ENCODE measurements at regions not wholly inside any gene's neighbourhood (a gene's known extent, or its start where the extent isn't known, plus 50 kb on each side); places are given as distances from the start of the nearest gene placed in this dataset.

DNA sequence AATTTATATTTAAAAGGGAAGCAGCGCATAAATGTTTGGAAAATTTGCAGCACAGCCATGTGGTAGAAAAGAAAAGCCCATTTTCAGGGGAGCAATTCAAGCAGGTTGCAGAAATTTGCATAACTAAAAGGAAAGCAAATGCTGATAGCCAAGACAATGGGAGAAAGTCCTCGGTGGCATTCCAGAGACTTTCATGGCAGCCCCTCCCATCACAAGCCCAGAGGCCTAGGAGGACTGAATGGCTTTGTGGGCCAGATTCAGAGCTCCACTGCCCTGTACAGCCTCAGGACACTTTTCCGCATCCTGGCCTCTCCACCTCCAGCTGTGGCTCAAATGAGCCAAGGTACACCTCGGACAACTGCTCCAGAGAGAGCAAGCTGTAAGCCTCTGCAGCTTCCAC, 462.9 kb downstream of the CDK5RAP2 start:
- no peak for DNase-seq
- no peak for ATAC-seq
- H3K27me3 ChIP-seq (ENCODE audit: control insufficient read depth, insufficient read depth, low read length): no peaks in the 10 kb centered on the region
- WGBS (ENCODE audit: insufficient coverage): 85% methylated on average over 4 of the region's 4 CpGs
- TF ChIP-seq, protein P1, sequence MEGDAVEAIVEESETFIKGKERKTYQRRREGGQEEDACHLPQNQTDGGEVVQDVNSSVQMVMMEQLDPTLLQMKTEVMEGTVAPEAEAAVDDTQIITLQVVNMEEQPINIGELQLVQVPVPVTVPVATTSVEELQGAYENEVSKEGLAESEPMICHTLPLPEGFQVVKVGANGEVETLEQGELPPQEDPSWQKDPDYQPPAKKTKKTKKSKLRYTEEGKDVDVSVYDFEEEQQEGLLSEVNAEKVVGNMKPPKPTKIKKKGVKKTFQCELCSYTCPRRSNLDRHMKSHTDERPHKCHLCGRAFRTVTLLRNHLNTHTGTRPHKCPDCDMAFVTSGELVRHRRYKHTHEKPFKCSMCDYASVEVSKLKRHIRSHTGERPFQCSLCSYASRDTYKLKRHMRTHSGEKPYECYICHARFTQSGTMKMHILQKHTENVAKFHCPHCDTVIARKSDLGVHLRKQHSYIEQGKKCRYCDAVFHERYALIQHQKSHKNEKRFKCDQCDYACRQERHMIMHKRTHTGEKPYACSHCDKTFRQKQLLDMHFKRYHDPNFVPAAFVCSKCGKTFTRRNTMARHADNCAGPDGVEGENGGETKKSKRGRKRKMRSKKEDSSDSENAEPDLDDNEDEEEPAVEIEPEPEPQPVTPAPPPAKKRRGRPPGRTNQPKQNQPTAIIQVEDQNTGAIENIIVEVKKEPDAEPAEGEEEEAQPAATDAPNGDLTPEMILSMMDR (IDR thresholded peaks at IDR 0.05): no peak
- no peaks in the 10 kb centered on the region for H3K4me1 ChIP-seq (ENCODE audit: control insufficient read depth, insufficient read depth, low read length)
- no peak overlapping the region for H3K27ac Mint-ChIP-seq
- no peaks in the 10 kb centered on the region for H3K9me3 ChIP-seq (ENCODE audit: control insufficient read depth, insufficient read depth, low read length)
- no peaks in the 10 kb centered on the region for H3K4me1 Mint-ChIP-seq
- intact Hi-C loops (cut with micrococcal nuclease): no loop called here
- H3K27ac ChIP-seq (ENCODE audit: low read length): no peak overlapping the region
- no peaks in the 10 kb centered on the region for H3K36me3 Mint-ChIP-seq
- H3K4me3 ChIP-seq (ENCODE audit: low read length): no peak overlapping the region
- no peak overlapping the region for H3K4me3 Mint-ChIP-seq
- peaks cover 0 to 5% of the 10 kb centered on the region in 2 donors for H3K9me3 Mint-ChIP-seq
- peaks cover 4 to 8% of the 10 kb centered on the region in 2 donors for H3K27me3 Mint-ChIP-seq (ENCODE audit: low read depth in 2 of 2)
- no peaks in the 10 kb centered on the region for H3K36me3 ChIP-seq (ENCODE audit: control insufficient read depth, insufficient read depth, low read length)

DNA sequence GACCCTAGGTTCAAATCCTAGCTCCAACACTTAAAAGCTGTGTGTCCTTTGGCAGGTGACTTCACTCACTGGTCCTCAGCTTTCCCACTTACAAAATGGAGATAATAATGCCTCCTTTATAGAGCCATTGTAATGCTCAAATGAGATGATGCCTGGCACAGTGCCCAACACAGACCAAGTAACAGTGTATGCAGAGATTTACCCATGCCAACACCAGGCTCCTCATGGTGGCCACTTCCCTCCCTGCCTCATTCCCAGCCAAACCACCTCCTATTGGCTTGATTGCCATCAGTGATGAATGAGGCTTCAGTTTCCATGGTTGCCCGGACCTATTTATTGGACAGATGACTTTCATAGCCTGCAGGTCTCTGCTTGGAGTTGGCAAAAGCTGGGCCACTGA, 469.4 kb downstream of the CDK5RAP2 start:
- no peak overlapping the region for H3K4me3 Mint-ChIP-seq
- no peak overlapping the region for H3K27ac Mint-ChIP-seq
- no peaks in the 10 kb centered on the region for H3K4me1 ChIP-seq (ENCODE audit: control insufficient read depth, insufficient read depth, low read length)
- TF ChIP-seq, protein P1 (IDR thresholded peaks at IDR 0.05): no peak
- no peaks in the 10 kb centered on the region for H3K9me3 ChIP-seq (ENCODE audit: control insufficient read depth, insufficient read depth, low read length)
- H3K36me3 ChIP-seq (ENCODE audit: control insufficient read depth, insufficient read depth, low read length): no peaks in the 10 kb centered on the region
- 74% methylated on average over 1 of the region's 1 CpG for WGBS (ENCODE audit: insufficient coverage)
- intact Hi-C loops (cut with micrococcal nuclease): no loop called here
- ATAC-seq (no peak), DNase-seq (no peak)
- no peaks in the 10 kb centered on the region for H3K27me3 ChIP-seq (ENCODE audit: control insufficient read depth, insufficient read depth, low read length)
- no peak overlapping the region for H3K27ac ChIP-seq (ENCODE audit: low read length)
- H3K27me3 Mint-ChIP-seq (ENCODE audit: low read depth in 2 of 2): peaks cover 0 to 15% of the 10 kb centered on the region in 2 donors
- no peaks in the 10 kb centered on the region for H3K4me1 Mint-ChIP-seq
- H3K36me3 Mint-ChIP-seq: no peaks in the 10 kb centered on the region
- no peak overlapping the region for H3K4me3 ChIP-seq (ENCODE audit: low read length)
- H3K9me3 Mint-ChIP-seq: peaks cover 0 to 5% of the 10 kb centered on the region in 2 donors

DNA sequence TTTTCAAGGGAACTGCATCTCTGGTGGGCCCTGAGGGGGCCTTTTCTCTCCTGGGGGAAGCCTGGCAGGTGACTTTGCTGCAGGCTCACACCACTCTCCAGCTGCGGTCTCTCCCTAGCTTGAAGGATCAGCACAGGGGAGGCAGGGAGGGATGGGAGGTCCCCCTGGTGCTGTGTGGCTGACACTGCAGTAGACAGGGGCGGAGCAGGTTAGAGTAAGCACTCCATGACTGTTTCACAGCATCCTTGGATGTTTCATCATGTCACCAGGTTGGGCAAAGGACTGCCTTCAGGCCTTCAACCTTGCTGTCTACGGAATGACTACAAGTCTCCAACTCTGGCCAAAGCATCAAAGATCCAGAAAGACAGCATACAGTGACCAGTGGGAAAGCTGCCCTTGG, 470.7 kb downstream of the CDK5RAP2 start:
- no peak overlapping the region for H3K4me3 ChIP-seq (ENCODE audit: low read length)
- H3K27ac Mint-ChIP-seq: no peak overlapping the region
- WGBS (ENCODE audit: insufficient coverage): 51% methylated on average over 3 of the region's 3 CpGs
- TF ChIP-seq, protein P1 (IDR thresholded peaks at IDR 0.05): no peak
- no peaks in the 10 kb centered on the region for H3K27me3 ChIP-seq (ENCODE audit: control insufficient read depth, insufficient read depth, low read length)
- H3K36me3 Mint-ChIP-seq: no peaks in the 10 kb centered on the region
- H3K36me3 ChIP-seq (ENCODE audit: control insufficient read depth, insufficient read depth, low read length): no peaks in the 10 kb centered on the region
- H3K27ac ChIP-seq (ENCODE audit: low read length): no peak overlapping the region
- DNase-seq: no peak
- no peaks in the 10 kb centered on the region for H3K9me3 ChIP-seq (ENCODE audit: control insufficient read depth, insufficient read depth, low read length)
- H3K27me3 Mint-ChIP-seq (ENCODE audit: low read depth in 2 of 2): peaks cover 5 to 8% of the 10 kb centered on the region in 2 donors
- no peak overlapping the region for H3K4me3 Mint-ChIP-seq
- no peak for ATAC-seq
- peaks cover 0 to 1% of the 10 kb centered on the region in 2 donors for H3K9me3 Mint-ChIP-seq
- intact Hi-C loops (cut with micrococcal nuclease): no loop called here
- no peaks in the 10 kb centered on the region for H3K4me1 ChIP-seq (ENCODE audit: control insufficient read depth, insufficient read depth, low read length)
- H3K4me1 Mint-ChIP-seq: no peaks in the 10 kb centered on the region

DNA sequence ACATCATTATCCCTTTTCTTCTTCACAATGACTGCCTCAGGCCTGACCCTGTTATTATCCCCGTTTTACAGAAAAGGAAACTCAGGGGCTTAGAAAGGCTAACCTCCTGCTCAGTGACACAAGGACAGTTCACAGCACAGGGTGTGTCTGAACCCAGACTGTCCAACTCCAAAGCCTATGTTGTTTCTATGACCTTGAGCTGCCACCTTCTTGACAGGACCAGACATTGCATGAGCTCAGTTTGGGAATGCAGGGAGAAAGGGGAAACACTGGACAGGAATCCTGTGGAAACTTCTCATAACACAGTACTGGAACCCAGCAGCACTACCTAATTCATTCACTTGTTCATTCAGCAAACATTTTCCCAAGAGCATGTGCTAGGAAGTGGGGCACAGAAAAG, 472.8 kb downstream of the CDK5RAP2 start:
- no peak for ATAC-seq
- no peak overlapping the region for H3K27ac Mint-ChIP-seq

More for the DNA sequence above, 472.8 kb downstream of the CDK5RAP2 start:
- no peak overlapping the region for H3K4me3 ChIP-seq (ENCODE audit: low read length)
- no peak overlapping the region for H3K27ac ChIP-seq (ENCODE audit: low read length)
- no peak for DNase-seq
- H3K4me3 Mint-ChIP-seq: no peak overlapping the region
- TF ChIP-seq, protein P1 (IDR thresholded peaks at IDR 0.05): no peak
- H3K9me3 ChIP-seq (ENCODE audit: control insufficient read depth, insufficient read depth, low read length): no peaks in the 10 kb centered on the region
- 88% methylated on average over 1 of the region's 1 CpG for WGBS (ENCODE audit: insufficient coverage)
- H3K36me3 Mint-ChIP-seq: no peaks in the 10 kb centered on the region
- H3K27me3 ChIP-seq (ENCODE audit: control insufficient read depth, insufficient read depth, low read length): no peaks in the 10 kb centered on the region
- no peaks in the 10 kb centered on the region for H3K36me3 ChIP-seq (ENCODE audit: control insufficient read depth, insufficient read depth, low read length)
- no peaks in the 10 kb centered on the region for H3K4me1 ChIP-seq (ENCODE audit: control insufficient read depth, insufficient read depth, low read length)
- H3K9me3 Mint-ChIP-seq: no peaks in the 10 kb centered on the region
- H3K4me1 Mint-ChIP-seq: no peaks in the 10 kb centered on the region
- H3K27me3 Mint-ChIP-seq (ENCODE audit: low read depth in 2 of 2): peaks cover 12 to 15% of the 10 kb centered on the region in 2 donors
- intact Hi-C loops (cut with micrococcal nuclease): no loop called here
